ENCODE measurements at regions not wholly inside any gene's neighbourhood (a gene's known extent, or its start where the extent isn't known, plus 50 kb on each side); places are given as distances from the start of the nearest gene placed in this dataset.
"Not testable (repeated sequence)": the region's sequence is repeated elsewhere in the genome, so short reads cannot be mapped to it uniquely, and the experiment has no call there.

- TF ChIP-seq, protein P1, sequence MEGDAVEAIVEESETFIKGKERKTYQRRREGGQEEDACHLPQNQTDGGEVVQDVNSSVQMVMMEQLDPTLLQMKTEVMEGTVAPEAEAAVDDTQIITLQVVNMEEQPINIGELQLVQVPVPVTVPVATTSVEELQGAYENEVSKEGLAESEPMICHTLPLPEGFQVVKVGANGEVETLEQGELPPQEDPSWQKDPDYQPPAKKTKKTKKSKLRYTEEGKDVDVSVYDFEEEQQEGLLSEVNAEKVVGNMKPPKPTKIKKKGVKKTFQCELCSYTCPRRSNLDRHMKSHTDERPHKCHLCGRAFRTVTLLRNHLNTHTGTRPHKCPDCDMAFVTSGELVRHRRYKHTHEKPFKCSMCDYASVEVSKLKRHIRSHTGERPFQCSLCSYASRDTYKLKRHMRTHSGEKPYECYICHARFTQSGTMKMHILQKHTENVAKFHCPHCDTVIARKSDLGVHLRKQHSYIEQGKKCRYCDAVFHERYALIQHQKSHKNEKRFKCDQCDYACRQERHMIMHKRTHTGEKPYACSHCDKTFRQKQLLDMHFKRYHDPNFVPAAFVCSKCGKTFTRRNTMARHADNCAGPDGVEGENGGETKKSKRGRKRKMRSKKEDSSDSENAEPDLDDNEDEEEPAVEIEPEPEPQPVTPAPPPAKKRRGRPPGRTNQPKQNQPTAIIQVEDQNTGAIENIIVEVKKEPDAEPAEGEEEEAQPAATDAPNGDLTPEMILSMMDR (IDR thresholded peaks at IDR 0.05): not testable (repeated sequence)
- TF ChIP-seq POLR2A (IDR thresholded peaks at IDR 0.05): not testable (repeated sequence)
Measured at GRCh38 chr13:111593490-111593889, 273.0 kb downstream of the TEX29 start.

Measured in uterus (tissue), 2 donors.